Stimulated activated CD4-positive, alpha-beta T cell treated with anti-CD3 and anti-CD28 coated beads, TNF-alpha, amount 100 ng/mL, for 24 hours (primary cell): ENCODE measurements at regions not wholly inside any gene's neighbourhood (a gene's known extent, or its start where the extent isn't known, plus 50 kb on each side); places are given as distances from the start of the nearest gene placed in this dataset.
A peak's percentile ranks its signal among the peaks of the same experiment; 100 is the strongest.

ENCODE experiments used
- DNase-seq, 3 experiments: peaks; one replicate each; pipeline ENCODE4 v3.0.0-alpha.2; 2020; ENCODE audit warnings: low read depth in 3 of 3

GRCh38 chr10:6342096-6342685 lies 139.5 kb downstream of the PFKFB3 start:
- no peak for DNase-seq

- no peak for DNase-seq
These were observed 140.7 kb downstream of the PFKFB3 start for GRCh38 chr10:6343305-6344010.

DNA sequence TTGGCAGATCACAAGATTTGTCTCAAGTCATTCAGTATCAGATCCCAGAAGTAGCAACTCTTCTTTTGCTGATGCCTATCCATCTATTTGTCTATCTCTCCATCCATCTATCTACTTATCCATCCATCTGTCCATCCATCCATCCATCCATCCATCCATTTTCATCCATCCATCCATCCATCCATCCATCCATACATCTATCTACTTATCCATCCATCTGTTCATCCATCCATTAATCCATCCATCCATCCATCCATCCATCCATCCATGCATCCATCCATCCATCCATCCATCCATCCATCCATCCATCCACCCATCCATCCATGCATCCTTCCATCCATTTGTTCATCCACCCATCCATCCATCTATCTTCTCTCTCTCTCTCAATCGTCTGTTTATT lies 142.7 kb downstream of the PFKFB3 start:
- no peak for DNase-seq

GRCh38 chr10:6346631-6347030 lies 143.9 kb downstream of the PFKFB3 start:
- DNase-seq = no peak

GRCh38 chr10:6347391-6347951 lies 144.7 kb downstream of the PFKFB3 start:
- DNase-seq = peak; percentile 15 to 59 (median 24)

- peak; percentile 65 to 83 (median 65) for DNase-seq
These were observed 145.6 kb downstream of the PFKFB3 start for GRCh38 chr10:6348096-6348874.

- DNase-seq = no peak
These were observed 147.3 kb downstream of the PFKFB3 start for GRCh38 chr10:6349846-6350535.

DNA sequence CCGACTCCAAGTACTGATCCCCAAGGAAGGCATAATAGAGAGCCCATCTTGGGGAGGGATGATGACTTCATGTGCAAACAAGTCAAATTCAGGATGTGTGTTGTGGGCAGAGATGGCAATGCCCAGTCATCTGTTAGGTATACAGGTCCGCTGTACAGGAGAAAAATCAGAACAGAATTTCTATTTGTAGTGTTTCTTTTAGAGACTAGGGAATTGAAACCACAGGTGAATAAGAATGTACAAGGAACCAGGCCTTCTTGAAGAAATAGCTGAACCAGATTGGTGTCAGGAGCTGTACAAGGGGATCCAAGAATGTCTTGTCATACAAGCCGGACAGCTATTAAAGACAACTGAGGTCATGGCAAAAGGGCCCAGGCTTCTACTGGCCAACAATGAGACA lies 147.9 kb downstream of the PFKFB3 start:
- DNase-seq = no peak

GRCh38 chr10:6351495-6351894 lies 148.8 kb downstream of the PFKFB3 start:
- DNase-seq = no peak

GRCh38 chr10:6353526-6353925 lies 150.8 kb downstream of the PFKFB3 start:
- no peak for DNase-seq

- DNase-seq = no peak
These were observed 151.5 kb downstream of the PFKFB3 start for GRCh38 chr10:6354168-6354772.

DNA sequence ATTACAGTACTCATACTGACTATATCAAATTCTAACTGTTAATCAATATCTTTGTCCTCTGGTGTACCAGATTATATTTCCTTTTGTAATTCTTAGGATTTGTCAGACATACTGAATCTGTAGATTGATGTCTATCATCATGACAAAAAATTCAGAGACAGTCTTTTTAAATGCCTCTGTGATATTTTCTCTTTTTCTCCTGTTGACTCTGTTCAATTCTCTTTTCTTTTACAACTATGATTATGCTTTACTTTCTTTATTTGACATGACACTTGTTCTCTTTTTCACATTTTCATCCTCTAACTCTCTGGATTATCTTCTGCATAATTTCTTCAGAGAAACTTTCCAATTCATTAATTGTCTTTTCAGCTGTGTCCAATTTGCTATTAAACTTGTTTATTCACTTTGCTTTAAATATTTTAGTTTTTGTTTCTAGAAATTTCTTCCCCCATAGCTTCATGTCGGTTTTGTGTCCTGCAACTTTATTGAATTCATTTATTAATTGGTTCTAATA lies 153.6 kb downstream of the PFKFB3 start:
- DNase-seq = no peak

DNA sequence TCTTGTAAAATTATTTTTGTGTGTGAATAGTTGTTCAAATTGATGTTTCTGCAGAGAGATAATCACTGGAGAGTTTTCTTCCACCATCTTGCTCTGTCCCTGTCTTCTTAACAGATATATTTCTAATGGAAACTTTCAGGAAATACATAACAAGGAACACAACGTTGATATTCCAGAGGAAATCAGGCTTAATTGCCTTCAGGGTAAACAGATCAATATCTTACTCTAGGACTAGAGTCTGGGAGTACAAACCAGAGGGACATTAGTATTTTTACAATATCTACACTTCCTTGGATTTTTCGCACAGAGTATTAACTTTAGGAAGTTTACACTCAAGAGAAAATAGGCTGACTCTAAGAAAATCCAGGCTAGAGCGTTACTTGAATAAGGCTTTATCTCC lies 159.1 kb downstream of the PFKFB3 start:
- DNase-seq = no peak

DNA sequence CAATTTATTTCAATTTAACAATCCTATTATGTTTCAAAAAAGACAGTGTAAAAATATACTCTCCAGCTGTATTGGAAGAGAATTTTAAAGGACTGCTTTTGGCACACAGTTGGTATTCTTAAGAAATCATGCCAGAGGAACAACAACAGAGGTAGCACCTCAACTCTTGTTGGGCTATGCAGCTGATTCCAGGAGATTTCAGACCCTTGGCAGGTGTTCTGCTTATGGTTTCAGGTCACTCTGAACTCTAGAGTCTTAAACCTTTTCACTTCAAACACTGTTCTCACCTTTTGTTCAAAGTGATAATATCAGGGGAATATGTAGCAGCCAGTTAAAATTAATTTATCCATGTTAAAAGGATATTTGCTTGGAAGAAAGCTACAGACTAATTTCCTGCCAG lies 160.1 kb downstream of the PFKFB3 start:
- no peak for DNase-seq

DNA sequence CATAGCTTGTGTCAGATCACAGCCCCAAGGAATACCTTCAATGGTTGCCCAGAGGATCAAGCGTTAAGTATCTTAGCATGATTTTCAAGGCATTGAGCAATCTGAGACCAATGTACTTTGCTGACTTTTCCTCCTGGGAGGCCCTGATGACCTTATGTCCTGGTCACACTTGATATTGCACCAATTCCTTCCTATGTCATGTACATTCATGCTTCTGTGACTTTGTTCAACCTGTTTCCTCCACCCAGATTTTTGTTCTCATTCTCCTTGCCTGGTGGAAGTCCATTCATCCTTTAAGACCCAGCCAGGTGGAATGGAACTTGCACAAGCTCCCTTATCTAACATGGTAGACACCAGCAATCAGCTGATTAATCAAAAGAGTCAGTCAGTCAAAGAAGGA lies 160.8 kb downstream of the PFKFB3 start:
- no peak for DNase-seq

DNA sequence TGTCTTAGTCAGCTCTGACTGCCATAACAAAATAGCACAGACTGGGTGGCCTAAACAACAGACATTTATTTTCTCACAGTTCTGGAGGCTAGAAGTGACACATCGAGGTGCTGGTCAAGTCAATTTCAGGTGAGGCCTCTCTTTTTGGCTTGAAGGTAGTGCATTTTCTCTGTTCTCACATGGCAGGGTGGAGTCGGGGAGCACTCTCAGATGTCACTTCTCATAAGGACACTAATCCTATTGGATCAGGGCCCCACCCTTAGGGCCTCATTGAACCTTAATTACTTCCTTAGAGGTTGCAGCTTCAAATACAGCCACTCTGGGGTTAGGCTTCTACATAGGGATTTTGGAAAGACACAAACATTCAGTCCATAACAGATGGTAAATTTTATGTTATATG lies 161.6 kb downstream of the PFKFB3 start:
- no peak for DNase-seq

DNA sequence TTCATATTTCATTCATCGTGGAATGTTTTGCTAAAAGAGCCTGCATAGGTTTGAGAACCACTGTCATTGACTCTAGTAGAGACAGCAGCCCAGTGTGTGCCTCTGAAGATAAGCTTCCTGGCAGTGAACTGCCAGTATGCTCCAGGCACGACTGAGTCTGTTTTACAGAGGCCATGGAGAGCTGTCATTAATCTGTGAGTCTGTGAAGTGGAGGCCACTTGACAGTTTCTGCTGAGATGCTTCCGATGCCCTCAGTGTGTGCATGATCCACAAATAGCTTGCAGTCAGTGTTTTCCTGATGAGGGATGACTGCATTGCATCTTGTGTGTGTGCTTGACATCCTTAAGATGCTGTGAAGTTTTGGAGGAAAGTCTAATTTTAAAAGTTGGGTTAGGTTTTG lies 162.2 kb downstream of the PFKFB3 start:
- no peak for DNase-seq

DNA sequence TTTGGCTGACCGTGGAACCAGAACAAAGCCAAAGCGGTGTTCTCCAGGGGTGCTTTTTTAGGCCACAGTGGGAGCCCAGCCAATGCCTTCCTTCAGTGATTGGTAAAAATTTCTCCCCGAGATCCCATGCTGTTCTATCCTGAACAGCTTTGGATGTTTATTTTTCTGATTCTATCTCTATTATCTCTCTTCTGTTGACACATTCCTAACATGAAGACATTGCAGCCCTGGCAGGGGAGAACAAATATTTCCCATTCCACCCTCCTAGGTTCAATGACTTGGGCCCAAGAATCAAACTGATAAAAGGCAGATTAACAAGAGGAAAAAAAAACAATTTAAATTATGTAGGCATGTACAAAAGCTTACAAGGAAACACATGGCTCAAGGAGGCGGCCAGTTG lies 162.7 kb downstream of the PFKFB3 start:
- DNase-seq = no peak
